ENCODE measurements at regions not wholly inside any gene's neighbourhood (a gene's known extent, or its start where the extent isn't known, plus 50 kb on each side); places are given as distances from the start of the nearest gene placed in this dataset.

- peak in 1 of 2 donors; percentile 20 for DNase-seq (ENCODE audit: low spot score in 2 of 2)
Measured at GRCh38 chr3:195001961-195002861, 268.7 kb downstream of the XXYLT1 start.

GRCh38 chr3:195003006-195003892 is 267.7 kb downstream of the XXYLT1 start:
- Histone ChIP-seq H3K36me3 (no peaks in the 10 kb centered on the region), H3K4me3 (peak overlapping the region in 1 of 3 donors; percentile 31), H3K27ac (peak overlapping the region; percentile 68 to 84), H3K4me1 (peaks cover 5% of the 10 kb centered on the region in 2 donors), H3K9me3 (no peaks in the 10 kb centered on the region), H3K27me3 (no peaks in the 10 kb centered on the region)
- intact Hi-C loops (cut with DNase I; ENCODE audit: low total_unique reads) = no loop called here
- TF ChIP-seq POLR2A (IDR thresholded peaks at IDR 0.05) (no peak), CTCF (IDR thresholded peaks at IDR 0.05) (no peak), POLR2AphosphoS5 (IDR thresholded peaks at IDR 0.05) (peak; percentile 53 to 68 (median 66))
- peak in 1 of 2 donors; percentile 54 for DNase-seq (ENCODE audit: low spot score in 2 of 2)

More at GRCh38 chr3:195001961-195002861, 268.7 kb downstream of the XXYLT1 start:
- H3K4me1 ChIP-seq = peaks cover 5% of the 10 kb centered on the region in 2 donors
- no peaks in the 10 kb centered on the region for H3K27me3 ChIP-seq
- intact Hi-C loops (cut with DNase I; ENCODE audit: low total_unique reads) = no loop called here
- peak in 1 of 3 donors; percentile 26 for TF ChIP-seq CTCF (IDR thresholded peaks at IDR 0.05)
- TF ChIP-seq POLR2A (IDR thresholded peaks at IDR 0.05) = no peak
- TF ChIP-seq POLR2AphosphoS5 (IDR thresholded peaks at IDR 0.05) = no peak
- H3K9me3 ChIP-seq = no peaks in the 10 kb centered on the region
- H3K27ac ChIP-seq = peak overlapping the region; percentile 68 to 84
- no peak overlapping the region for H3K4me3 ChIP-seq
- H3K36me3 ChIP-seq = no peaks in the 10 kb centered on the region

GRCh38 chr3:195003893-195004289 is 267.1 kb downstream of the XXYLT1 start:
- intact Hi-C loops (cut with DNase I; ENCODE audit: low total_unique reads) = no loop called here
- H3K9me3 ChIP-seq = no peaks in the 10 kb centered on the region
- no peak for DNase-seq (ENCODE audit: low spot score in 2 of 2)
- no peaks in the 10 kb centered on the region for H3K36me3 ChIP-seq
- TF ChIP-seq CTCF (IDR thresholded peaks at IDR 0.05) (no peak), POLR2A (IDR thresholded peaks at IDR 0.05) (no peak), POLR2AphosphoS5 (IDR thresholded peaks at IDR 0.05) (no peak)
- H3K27ac ChIP-seq = peak overlapping the region in 1 of 2 donors; percentile 84
- H3K4me3 ChIP-seq = no peak overlapping the region
- peaks cover 5% of the 10 kb centered on the region in 2 donors for H3K4me1 ChIP-seq
- H3K27me3 ChIP-seq = no peaks in the 10 kb centered on the region

- Histone ChIP-seq H3K9me3 (no peaks in the 10 kb centered on the region), H3K27me3 (no peaks in the 10 kb centered on the region), H3K4me3 (no peak overlapping the region), H3K27ac (no peak overlapping the region), H3K36me3 (no peaks in the 10 kb centered on the region), H3K4me1 (peaks cover 5% of the 10 kb centered on the region in 2 donors)
- no peak for DNase-seq (ENCODE audit: low spot score in 2 of 2)
- TF ChIP-seq POLR2A (IDR thresholded peaks at IDR 0.05) (no peak), CTCF (IDR thresholded peaks at IDR 0.05) (no peak), POLR2AphosphoS5 (IDR thresholded peaks at IDR 0.05) (no peak)
- intact Hi-C loops (cut with DNase I; ENCODE audit: low total_unique reads) = no loop called here
Measured at GRCh38 chr3:195004512-195005250, 266.3 kb downstream of the XXYLT1 start.
